ENCODE measurements at regions not wholly inside any gene's neighbourhood (a gene's known extent, or its start where the extent isn't known, plus 50 kb on each side); places are given as distances from the start of the nearest gene placed in this dataset.

- TF ChIP-seq SP1 (IDR thresholded peaks at IDR 0.05): no peak
- no peak for TF ChIP-seq ELF4 (IDR thresholded peaks at IDR 0.05)
- no peak for TF ChIP-seq SUZ12 (IDR thresholded peaks at IDR 0.05)
- no peak for TF ChIP-seq HDGF (IDR thresholded peaks at IDR 0.05; ENCODE audit: borderline replicate concordance)
- no peak for TF ChIP-seq ZNF384 (IDR thresholded peaks at IDR 0.05)
- TF ChIP-seq ARNT (IDR thresholded peaks at IDR 0.05): no peak
- TF ChIP-seq LEF1 (IDR thresholded peaks at IDR 0.05; ENCODE audit: borderline replicate concordance): no peak
- no peak for TF ChIP-seq BHLHE40 (IDR thresholded peaks at IDR 0.05; ENCODE audit: borderline replicate concordance)
- TF ChIP-seq L3MBTL2 (conservative IDR thresholded peaks at IDR 0.05): no peak
- no peak for TF ChIP-seq TARDBP (IDR thresholded peaks at IDR 0.05)
- no peak for TF ChIP-seq CTBP1 (IDR thresholded peaks at IDR 0.05; ENCODE audit: borderline replicate concordance)
- TF ChIP-seq NFRKB (IDR thresholded peaks at IDR 0.05): no peak
- no peak for TF ChIP-seq FOXK2 (IDR thresholded peaks at IDR 0.05)
- TF ChIP-seq FOXA1 (IDR thresholded peaks at IDR 0.05): no peak
These were observed 446.7 kb downstream of the C3orf38 start for GRCh38 chr3:88596451-88596850.

All from HEK293T (cell line).